T-helper 1 cell treated with Interleukin-12 subunit alpha and Interleukin-12 subunit beta and Interleukin-4 antibody, amounts not matched to agents 30 μg/mL and 1 μg/mL, for 36 hours (primary cell): ENCODE measurements at regions not wholly inside any gene's neighbourhood (a gene's known extent, or its start where the extent isn't known, plus 50 kb on each side); places are given as distances from the start of the nearest gene placed in this dataset.

Source experiments
- H3K27ac Mint-ChIP-seq: one replicate; pipeline ENCODE4 v1.8.0; 2021; ENCODE audit warnings: mild to moderate bottlenecking, mixed read lengths
- H3K27me3 Mint-ChIP-seq: one replicate; pipeline ENCODE4 v1.8.0; 2021; ENCODE audit warnings: low read depth, mixed read lengths
- H3K36me3 Mint-ChIP-seq: one replicate; pipeline ENCODE4 v1.8.0; 2021; ENCODE audit warnings: low read depth, mixed read lengths
- H3K4me1 Mint-ChIP-seq: one replicate; pipeline ENCODE4 v1.8.0; 2021; ENCODE audit warnings: low read depth, mixed read lengths
- H3K4me3 Mint-ChIP-seq: one replicate; pipeline ENCODE4 v1.8.0; 2021; ENCODE audit warnings: mild to moderate bottlenecking, moderate library complexity, mixed read lengths
- H3K9me3 Mint-ChIP-seq: one replicate; pipeline ENCODE4 v1.8.0; 2021; ENCODE audit warnings: mixed read lengths

GRCh38 chr13:84662491-84662890 lies 780.2 kb upstream of the SLITRK1 start:
- Mint-ChIP-seq H3K9me3 (peaks cover 3% of the 10 kb centered on the region), H3K36me3 (no peaks in the 10 kb centered on the region), H3K4me3 (no peak overlapping the region), H3K4me1 (no peaks in the 10 kb centered on the region), H3K27me3 (no peaks in the 10 kb centered on the region), H3K27ac (no peak overlapping the region)

GRCh38 chr13:84661718-84662117 lies 779.4 kb upstream of the SLITRK1 start:
- Mint-ChIP-seq H3K9me3 (peaks cover 3% of the 10 kb centered on the region), H3K27ac (no peak overlapping the region), H3K4me3 (no peak overlapping the region), H3K27me3 (no peaks in the 10 kb centered on the region), H3K4me1 (no peaks in the 10 kb centered on the region), H3K36me3 (no peaks in the 10 kb centered on the region)

- Mint-ChIP-seq H3K9me3 (no peaks in the 10 kb centered on the region), H3K36me3 (no peaks in the 10 kb centered on the region), H3K4me3 (no peak overlapping the region), H3K27me3 (no peaks in the 10 kb centered on the region), H3K27ac (no peak overlapping the region), H3K4me1 (no peaks in the 10 kb centered on the region)
These were observed 777.0 kb upstream of the SLITRK1 start for GRCh38 chr13:84659359-84659661.

GRCh38 chr13:84658491-84659358 lies 776.5 kb upstream of the SLITRK1 start:
- Mint-ChIP-seq H3K9me3 (no peaks in the 10 kb centered on the region), H3K36me3 (no peaks in the 10 kb centered on the region), H3K27me3 (no peaks in the 10 kb centered on the region), H3K27ac (no peak overlapping the region), H3K4me1 (no peaks in the 10 kb centered on the region), H3K4me3 (no peak overlapping the region)

GRCh38 chr13:84655677-84656076 lies 773.4 kb upstream of the SLITRK1 start:
- no peaks in the 10 kb centered on the region for H3K9me3 Mint-ChIP-seq
- H3K4me3 Mint-ChIP-seq: no peak overlapping the region
- H3K27ac Mint-ChIP-seq: no peak overlapping the region
- H3K27me3 Mint-ChIP-seq: no peaks in the 10 kb centered on the region
- H3K36me3 Mint-ChIP-seq: no peaks in the 10 kb centered on the region
- H3K4me1 Mint-ChIP-seq: no peaks in the 10 kb centered on the region

GRCh38 chr13:84654654-84655275 lies 772.5 kb upstream of the SLITRK1 start:
- H3K9me3 Mint-ChIP-seq: no peaks in the 10 kb centered on the region
- no peaks in the 10 kb centered on the region for H3K27me3 Mint-ChIP-seq
- H3K4me1 Mint-ChIP-seq: no peaks in the 10 kb centered on the region
- H3K36me3 Mint-ChIP-seq: no peaks in the 10 kb centered on the region
- no peak overlapping the region for H3K4me3 Mint-ChIP-seq
- H3K27ac Mint-ChIP-seq: no peak overlapping the region

GRCh38 chr13:84653915-84654534 lies 771.8 kb upstream of the SLITRK1 start:
- Mint-ChIP-seq H3K36me3 (no peaks in the 10 kb centered on the region), H3K27me3 (no peaks in the 10 kb centered on the region), H3K27ac (no peak overlapping the region), H3K4me3 (no peak overlapping the region), H3K9me3 (no peaks in the 10 kb centered on the region), H3K4me1 (no peaks in the 10 kb centered on the region)

- Mint-ChIP-seq H3K4me3 (no peak overlapping the region), H3K4me1 (no peaks in the 10 kb centered on the region), H3K9me3 (no peaks in the 10 kb centered on the region), H3K27ac (no peak overlapping the region), H3K27me3 (no peaks in the 10 kb centered on the region), H3K36me3 (no peaks in the 10 kb centered on the region)
These were observed 769.4 kb upstream of the SLITRK1 start for GRCh38 chr13:84651705-84652104.

- H3K4me3 Mint-ChIP-seq: no peak overlapping the region
- no peak overlapping the region for H3K27ac Mint-ChIP-seq
- no peaks in the 10 kb centered on the region for H3K36me3 Mint-ChIP-seq
- no peaks in the 10 kb centered on the region for H3K9me3 Mint-ChIP-seq
- H3K4me1 Mint-ChIP-seq: no peaks in the 10 kb centered on the region
- H3K27me3 Mint-ChIP-seq: no peaks in the 10 kb centered on the region
These were observed 769.0 kb upstream of the SLITRK1 start for GRCh38 chr13:84651288-84651687.

- Mint-ChIP-seq H3K36me3 (no peaks in the 10 kb centered on the region), H3K27me3 (no peaks in the 10 kb centered on the region), H3K9me3 (no peaks in the 10 kb centered on the region), H3K27ac (no peak overlapping the region), H3K4me3 (no peak overlapping the region), H3K4me1 (no peaks in the 10 kb centered on the region)
These were observed 767.6 kb upstream of the SLITRK1 start for GRCh38 chr13:84649853-84650252.

GRCh38 chr13:84648069-84648640 lies 765.9 kb upstream of the SLITRK1 start:
- no peaks in the 10 kb centered on the region for H3K36me3 Mint-ChIP-seq
- H3K27ac Mint-ChIP-seq: no peak overlapping the region
- H3K4me1 Mint-ChIP-seq: no peaks in the 10 kb centered on the region

GRCh38 chr13:84646957-84647356 lies 764.7 kb upstream of the SLITRK1 start:
- H3K36me3 Mint-ChIP-seq: no peaks in the 10 kb centered on the region
- no peaks in the 10 kb centered on the region for H3K4me1 Mint-ChIP-seq
- H3K9me3 Mint-ChIP-seq: no peaks in the 10 kb centered on the region
- no peaks in the 10 kb centered on the region for H3K27me3 Mint-ChIP-seq
- no peak overlapping the region for H3K27ac Mint-ChIP-seq
- H3K4me3 Mint-ChIP-seq: no peak overlapping the region

More at GRCh38 chr13:84648069-84648640, 765.9 kb upstream of the SLITRK1 start:
- no peaks in the 10 kb centered on the region for H3K27me3 Mint-ChIP-seq
- H3K9me3 Mint-ChIP-seq: no peaks in the 10 kb centered on the region
- no peak overlapping the region for H3K4me3 Mint-ChIP-seq

- no peaks in the 10 kb centered on the region for H3K4me1 Mint-ChIP-seq
- no peak overlapping the region for H3K4me3 Mint-ChIP-seq
- no peaks in the 10 kb centered on the region for H3K9me3 Mint-ChIP-seq
- no peak overlapping the region for H3K27ac Mint-ChIP-seq
- no peaks in the 10 kb centered on the region for H3K36me3 Mint-ChIP-seq
- H3K27me3 Mint-ChIP-seq: no peaks in the 10 kb centered on the region
These were observed 763.1 kb upstream of the SLITRK1 start for GRCh38 chr13:84645196-84646012.

- peaks cover 6% of the 10 kb centered on the region for H3K9me3 Mint-ChIP-seq
- H3K27me3 Mint-ChIP-seq: no peaks in the 10 kb centered on the region
- no peak overlapping the region for H3K27ac Mint-ChIP-seq
- no peak overlapping the region for H3K4me3 Mint-ChIP-seq
- H3K36me3 Mint-ChIP-seq: no peaks in the 10 kb centered on the region
- no peaks in the 10 kb centered on the region for H3K4me1 Mint-ChIP-seq
These were observed 759.2 kb upstream of the SLITRK1 start for GRCh38 chr13:84641491-84641890.
